HepG2 (cell line): ENCODE measurements at regions not wholly inside any gene's neighbourhood (a gene's known extent, or its start where the extent isn't known, plus 50 kb on each side); places are given as distances from the start of the nearest gene placed in this dataset.

Experiments used
- CREBL2 ChIP-seq: sonication (generic); formaldehyde crosslinking; IDR thresholded peaks from 2 replicates; pipeline ENCODE4 v1.8.1; 2023; ENCODE audit warnings: missing genetic modification reagents, mild to moderate bottlenecking, borderline replicate concordance
- HMGXB3 ChIP-seq: sonication (generic); formaldehyde crosslinking; IDR thresholded peaks from 2 replicates; pipeline ENCODE4 v1.4.0; 2020; ENCODE audit warnings: missing genetic modification reagents, borderline replicate concordance
- MEF2D ChIP-seq: sonication (generic); formaldehyde crosslinking; IDR thresholded peaks from 2 replicates; pipeline ENCODE4 v1.5.1; 2020; ENCODE audit warnings: mild to moderate bottlenecking, missing genetic modification reagents
- PBX2 ChIP-seq: IDR thresholded peaks from 2 replicates; pipeline ENCODE4 v1.6.1; 2016; ENCODE audit warnings: control low read depth
- PBX3 ChIP-seq: sonication (generic); formaldehyde crosslinking; IDR thresholded peaks from 2 replicates; pipeline ENCODE4 v1.8.1; 2023; ENCODE audit warnings: missing genetic modification reagents, inconsistent platforms, borderline replicate concordance
- ZBTB44 ChIP-seq: sonication (generic); formaldehyde crosslinking; IDR thresholded peaks from 2 replicates; pipeline ENCODE4 v1.4.0; 2020; ENCODE audit warnings: missing genetic modification reagents
- ZGPAT ChIP-seq: IDR thresholded peaks from 2 replicates; pipeline ENCODE4 v1.6.1; 2016; ENCODE audit warnings: mild to moderate bottlenecking
- ZNF547 ChIP-seq: sonication (generic); formaldehyde crosslinking; IDR thresholded peaks from 2 replicates; pipeline ENCODE4 v1.5.1; 2020; ENCODE audit warnings: mild to moderate bottlenecking, missing genetic modification reagents
- ZSCAN22 ChIP-seq: sonication (generic); formaldehyde crosslinking; IDR thresholded peaks from 2 replicates; pipeline ENCODE4 v1.4.0; 2020; ENCODE audit warnings: mild to moderate bottlenecking, missing genetic modification reagents

- TF ChIP-seq CREBL2 (CRISPR knock-in tag) = no peak
- no peak for TF ChIP-seq ZGPAT (CRISPR knock-in tag)
- no peak for TF ChIP-seq ZSCAN22 (CRISPR knock-in tag)
- TF ChIP-seq PBX3 (CRISPR knock-in tag) = no peak
- no peak for TF ChIP-seq ZBTB44 (CRISPR knock-in tag)
- TF ChIP-seq HMGXB3 (CRISPR knock-in tag) = no peak
- no peak for TF ChIP-seq ZNF547 (CRISPR knock-in tag)
- no peak for TF ChIP-seq PBX2 (CRISPR knock-in tag)
- no peak for TF ChIP-seq MEF2D
- TF ChIP-seq, all 625 proteins: peak for 0
Observed at GRCh38 chr2:40758401-40759155, 306.7 kb upstream of the SLC8A1 start (continued).
